ENCODE measurements at regions not wholly inside any gene's neighbourhood (a gene's known extent, or its start where the extent isn't known, plus 50 kb on each side); places are given as distances from the start of the nearest gene placed in this dataset.
A peak's percentile ranks its signal among the peaks of the same experiment; 100 is the strongest.

DNA sequence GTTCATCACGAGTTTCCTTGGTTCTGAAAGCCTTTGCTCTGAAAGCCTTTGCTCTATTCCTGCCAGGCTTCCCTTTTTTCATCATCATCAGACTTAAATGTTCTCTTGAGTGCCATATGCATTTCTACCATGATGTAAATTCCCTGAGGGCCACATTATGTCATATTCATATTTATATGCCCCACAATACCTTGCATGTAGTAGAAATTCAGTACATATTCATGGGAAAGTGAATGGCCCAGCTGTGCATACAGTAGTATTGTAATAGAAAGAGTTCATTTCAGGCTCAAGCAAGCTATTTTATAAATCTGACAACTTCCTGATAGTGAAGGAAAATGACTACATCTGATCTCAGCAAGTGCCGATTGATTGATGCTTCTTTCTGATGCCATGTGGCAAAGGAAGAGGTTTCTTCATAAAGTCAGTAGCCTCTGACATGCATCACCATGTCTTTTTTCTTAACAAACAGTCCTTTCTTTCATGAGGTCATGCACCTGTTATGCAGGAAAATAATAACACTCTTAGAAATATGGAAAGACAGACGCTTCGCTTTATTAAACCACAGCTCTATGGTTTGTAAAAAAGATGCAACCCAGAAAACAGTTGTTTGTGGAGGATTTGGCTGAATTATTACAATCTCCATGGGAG, 308.7 kb downstream of the SAMD5 start:
- Histone ChIP-seq H3K4me1 (ENCODE audit: insufficient read depth, low read length) (no peaks in the 10 kb centered on the region), H3K36me3 (ENCODE audit: insufficient read depth, low read length) (no peaks in the 10 kb centered on the region), H3K27me3 (ENCODE audit: insufficient read depth, low read length) (no peaks in the 10 kb centered on the region), H4K20me1 (ENCODE audit: insufficient read depth, low read length) (no peaks in the 10 kb centered on the region), H3K4me3 (ENCODE audit: insufficient read depth, low read depth, low read length) (no peak overlapping the region), H3K4me2 (ENCODE audit: low read length) (no peak overlapping the region), H3K27ac (ENCODE audit: low read depth, low read length) (no peak overlapping the region), H3K79me2 (ENCODE audit: insufficient read depth, low read length) (no peaks in the 10 kb centered on the region), H3K9ac (ENCODE audit: low read length) (no peak overlapping the region), H2AFZ (ENCODE audit: low read depth, low read length) (no peak overlapping the region), H3K9me3 (ENCODE audit: insufficient read depth, low read depth, low read length) (no peaks in the 10 kb centered on the region)
- TF ChIP-seq, protein P1, sequence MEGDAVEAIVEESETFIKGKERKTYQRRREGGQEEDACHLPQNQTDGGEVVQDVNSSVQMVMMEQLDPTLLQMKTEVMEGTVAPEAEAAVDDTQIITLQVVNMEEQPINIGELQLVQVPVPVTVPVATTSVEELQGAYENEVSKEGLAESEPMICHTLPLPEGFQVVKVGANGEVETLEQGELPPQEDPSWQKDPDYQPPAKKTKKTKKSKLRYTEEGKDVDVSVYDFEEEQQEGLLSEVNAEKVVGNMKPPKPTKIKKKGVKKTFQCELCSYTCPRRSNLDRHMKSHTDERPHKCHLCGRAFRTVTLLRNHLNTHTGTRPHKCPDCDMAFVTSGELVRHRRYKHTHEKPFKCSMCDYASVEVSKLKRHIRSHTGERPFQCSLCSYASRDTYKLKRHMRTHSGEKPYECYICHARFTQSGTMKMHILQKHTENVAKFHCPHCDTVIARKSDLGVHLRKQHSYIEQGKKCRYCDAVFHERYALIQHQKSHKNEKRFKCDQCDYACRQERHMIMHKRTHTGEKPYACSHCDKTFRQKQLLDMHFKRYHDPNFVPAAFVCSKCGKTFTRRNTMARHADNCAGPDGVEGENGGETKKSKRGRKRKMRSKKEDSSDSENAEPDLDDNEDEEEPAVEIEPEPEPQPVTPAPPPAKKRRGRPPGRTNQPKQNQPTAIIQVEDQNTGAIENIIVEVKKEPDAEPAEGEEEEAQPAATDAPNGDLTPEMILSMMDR (IDR thresholded peaks at IDR 0.05; ENCODE audit: insufficient read depth, low read depth, low read length), result no peak
- no peak for TF ChIP-seq EZH2 (IDR thresholded peaks at IDR 0.05; ENCODE audit: insufficient read depth, low read length)
- H3K9me3 Mint-ChIP-seq (ENCODE audit: unreplicated experiment), result no peaks in the 10 kb centered on the region
- no peak overlapping the region for H3K4me3 Mint-ChIP-seq (ENCODE audit: unreplicated experiment)
- FAIRE-seq (no peak), DNase-seq (ENCODE audit: low read depth) (no peak)
- no peaks in the 10 kb centered on the region for H3K27me3 Mint-ChIP-seq (ENCODE audit: low read depth, unreplicated experiment)
- H3K4me1 Mint-ChIP-seq (ENCODE audit: low read depth, unreplicated experiment), result no peaks in the 10 kb centered on the region
- no peak overlapping the region for H3K27ac Mint-ChIP-seq (ENCODE audit: unreplicated experiment)
- no peaks in the 10 kb centered on the region for H3K36me3 Mint-ChIP-seq (ENCODE audit: low read depth, unreplicated experiment)

DNA sequence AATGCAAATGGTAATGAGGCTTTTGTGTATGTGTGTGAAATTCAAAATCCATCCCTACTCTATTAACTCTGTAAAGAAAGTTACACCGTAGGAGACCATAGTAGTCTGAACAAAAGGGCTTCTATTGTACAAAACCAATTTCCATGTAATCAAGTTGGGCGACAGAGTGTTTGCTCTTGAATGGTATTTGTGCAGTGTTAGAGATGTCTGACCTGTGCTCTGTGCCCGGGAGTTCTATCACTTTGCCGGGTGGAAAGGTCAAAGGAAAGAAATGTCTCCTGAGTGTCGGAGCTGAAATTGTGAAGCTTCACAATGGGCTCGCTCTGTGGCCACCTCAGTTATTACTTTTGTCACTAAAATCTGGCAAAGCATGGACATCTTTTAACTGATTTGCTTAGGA, 312.0 kb downstream of the SAMD5 start:
- Histone ChIP-seq H3K9me3 (ENCODE audit: insufficient read depth, low read depth, low read length) (no peaks in the 10 kb centered on the region), H3K27ac (ENCODE audit: low read depth, low read length) (no peak overlapping the region), H3K4me2 (ENCODE audit: low read length) (no peak overlapping the region), H3K27me3 (ENCODE audit: insufficient read depth, low read length) (no peaks in the 10 kb centered on the region), H3K4me3 (ENCODE audit: insufficient read depth, low read depth, low read length) (no peak overlapping the region), H2AFZ (ENCODE audit: low read depth, low read length) (no peak overlapping the region), H3K36me3 (ENCODE audit: insufficient read depth, low read length) (no peaks in the 10 kb centered on the region), H3K9ac (ENCODE audit: low read length) (no peak overlapping the region), H3K79me2 (ENCODE audit: insufficient read depth, low read length) (no peaks in the 10 kb centered on the region), H3K4me1 (ENCODE audit: insufficient read depth, low read length) (no peaks in the 10 kb centered on the region), H4K20me1 (ENCODE audit: insufficient read depth, low read length) (no peaks in the 10 kb centered on the region)
- DNase-seq (ENCODE audit: low read depth), result no peak
- Mint-ChIP-seq H3K27me3 (ENCODE audit: low read depth, unreplicated experiment) (no peaks in the 10 kb centered on the region), H3K9me3 (ENCODE audit: unreplicated experiment) (no peaks in the 10 kb centered on the region), H3K4me1 (ENCODE audit: low read depth, unreplicated experiment) (no peaks in the 10 kb centered on the region), H3K27ac (ENCODE audit: unreplicated experiment) (no peak overlapping the region), H3K36me3 (ENCODE audit: low read depth, unreplicated experiment) (no peaks in the 10 kb centered on the region), H3K4me3 (ENCODE audit: unreplicated experiment) (no peak overlapping the region)
- no peak for FAIRE-seq
- TF ChIP-seq EZH2 (IDR thresholded peaks at IDR 0.05; ENCODE audit: insufficient read depth, low read length), result no peak
- TF ChIP-seq, protein P1 (IDR thresholded peaks at IDR 0.05; ENCODE audit: insufficient read depth, low read depth, low read length), result no peak

DNA sequence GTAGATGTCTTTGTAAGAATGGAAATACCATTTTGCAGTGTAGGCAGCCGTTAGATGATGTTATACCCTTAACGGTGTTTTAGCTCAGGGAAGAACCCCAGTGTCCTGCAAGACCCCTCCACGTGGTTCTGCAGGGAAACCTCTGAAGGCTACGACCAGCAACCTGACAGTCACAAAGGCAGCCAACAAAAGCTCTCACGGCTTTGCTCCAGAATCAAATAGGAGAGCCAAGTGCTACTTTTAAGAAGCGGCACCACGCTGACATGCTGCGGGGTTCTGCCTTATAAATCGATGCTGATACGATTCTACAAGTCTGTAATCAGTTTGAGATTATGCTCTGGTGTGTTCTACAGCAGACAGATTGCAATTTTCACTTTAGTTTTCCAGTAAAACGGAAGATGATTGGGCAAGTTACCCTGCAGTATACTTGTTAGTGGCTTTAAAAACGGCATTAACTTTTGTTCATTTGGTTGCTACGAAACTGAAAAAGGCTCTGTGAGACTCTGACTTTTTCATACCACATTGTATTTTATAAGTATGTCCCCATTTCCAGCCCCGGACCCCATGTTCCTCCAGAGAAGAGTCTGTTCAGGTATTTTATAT, 312.9 kb downstream of the SAMD5 start:
- no peaks in the 10 kb centered on the region for H3K4me1 ChIP-seq (ENCODE audit: insufficient read depth, low read length)
- Mint-ChIP-seq H3K9me3 (ENCODE audit: unreplicated experiment) (no peaks in the 10 kb centered on the region), H3K4me1 (ENCODE audit: low read depth, unreplicated experiment) (no peaks in the 10 kb centered on the region), H3K4me3 (ENCODE audit: unreplicated experiment) (no peak overlapping the region), H3K27me3 (ENCODE audit: low read depth, unreplicated experiment) (no peaks in the 10 kb centered on the region), H3K27ac (ENCODE audit: unreplicated experiment) (no peak overlapping the region), H3K36me3 (ENCODE audit: low read depth, unreplicated experiment) (no peaks in the 10 kb centered on the region)
- no peak overlapping the region for H3K9ac ChIP-seq (ENCODE audit: low read length)
- no peak for FAIRE-seq
- peak overlapping the region; percentile 73 for H3K4me2 ChIP-seq (ENCODE audit: low read length)
- H3K27me3 ChIP-seq (ENCODE audit: insufficient read depth, low read length), result no peaks in the 10 kb centered on the region
- no peaks in the 10 kb centered on the region for H3K9me3 ChIP-seq (ENCODE audit: insufficient read depth, low read depth, low read length)
- no peak overlapping the region for H3K27ac ChIP-seq (ENCODE audit: low read depth, low read length)
- TF ChIP-seq, protein P1 (IDR thresholded peaks at IDR 0.05; ENCODE audit: insufficient read depth, low read depth, low read length), result no peak
- no peak for TF ChIP-seq EZH2 (IDR thresholded peaks at IDR 0.05; ENCODE audit: insufficient read depth, low read length)
- no peaks in the 10 kb centered on the region for H3K36me3 ChIP-seq (ENCODE audit: insufficient read depth, low read length)
- H3K79me2 ChIP-seq (ENCODE audit: insufficient read depth, low read length), result no peaks in the 10 kb centered on the region
- H4K20me1 ChIP-seq (ENCODE audit: insufficient read depth, low read length), result no peaks in the 10 kb centered on the region
- H2AFZ ChIP-seq (ENCODE audit: low read depth, low read length), result peak overlapping the region; percentile 48
- no peak overlapping the region for H3K4me3 ChIP-seq (ENCODE audit: insufficient read depth, low read depth, low read length)
- no peak for DNase-seq (ENCODE audit: low read depth)

Data from astrocyte (in vitro differentiated cells and primary cell).